CD4-positive, alpha-beta T cell treated with Interleukin-12 subunit alpha and Interleukin-12 subunit beta, for 1 hour (primary cell): ENCODE measurements at regions not wholly inside any gene's neighbourhood (a gene's known extent, or its start where the extent isn't known, plus 50 kb on each side); places are given as distances from the start of the nearest gene placed in this dataset.
"Not testable (repeated sequence)": the region's sequence is repeated elsewhere in the genome, so short reads cannot be mapped to it uniquely, and the experiment has no call there.

ENCODE experiments used
- DNase-seq: peaks from one replicate; pipeline ENCODE4 v3.0.0-alpha.2; 2020

- no peak for DNase-seq
Measured at GRCh38 chr6:9233226-9233625, 797.9 kb upstream of the SLC35B3 start.

- DNase-seq, result no peak
Measured at GRCh38 chr6:9225441-9225871, 790.1 kb upstream of the SLC35B3 start.

GRCh38 chr6:9224539-9224938, 789.2 kb upstream of the SLC35B3 start:
- no peak for DNase-seq

GRCh38 chr6:9213717-9214116, 778.4 kb upstream of the SLC35B3 start:
- DNase-seq, result not testable (repeated sequence)

- no peak for DNase-seq
Measured at GRCh38 chr6:9208966-9209365, 773.6 kb upstream of the SLC35B3 start.

GRCh38 chr6:9205645-9206044, 770.3 kb upstream of the SLC35B3 start:
- no peak for DNase-seq

GRCh38 chr6:9204171-9204570, 768.8 kb upstream of the SLC35B3 start:
- DNase-seq, result no peak

GRCh38 chr6:9200712-9201111, 765.4 kb upstream of the SLC35B3 start:
- no peak for DNase-seq

GRCh38 chr6:9197726-9198125, 762.4 kb upstream of the SLC35B3 start:
- DNase-seq, result no peak

GRCh38 chr6:9195322-9195721, 760.0 kb upstream of the SLC35B3 start:
- DNase-seq, result no peak

- DNase-seq, result no peak
Measured at GRCh38 chr6:9192405-9192909, 757.1 kb upstream of the SLC35B3 start.

GRCh38 chr6:9186148-9186547, 750.8 kb upstream of the SLC35B3 start:
- no peak for DNase-seq

GRCh38 chr6:9178071-9178470, 742.7 kb upstream of the SLC35B3 start:
- no peak for DNase-seq

- no peak for DNase-seq
Measured at GRCh38 chr6:9173229-9173628, 737.9 kb upstream of the SLC35B3 start.

- DNase-seq, result no peak
Measured at GRCh38 chr6:9172096-9172495, 736.8 kb upstream of the SLC35B3 start.

GRCh38 chr6:9168669-9169068, 733.3 kb upstream of the SLC35B3 start:
- DNase-seq, result no peak

- DNase-seq, result no peak
Measured at GRCh38 chr6:9161731-9162130, 726.4 kb upstream of the SLC35B3 start.

- no peak for DNase-seq
Measured at GRCh38 chr6:9159051-9159450, 723.7 kb upstream of the SLC35B3 start.

- no peak for DNase-seq
Measured at GRCh38 chr6:9155836-9156235, 720.5 kb upstream of the SLC35B3 start.

- no peak for DNase-seq
Measured at GRCh38 chr6:9143140-9143539, 707.8 kb upstream of the SLC35B3 start.

- DNase-seq, result no peak
Measured at GRCh38 chr6:9140951-9141460, 705.7 kb upstream of the SLC35B3 start.

GRCh38 chr6:9140172-9140571, 704.8 kb upstream of the SLC35B3 start:
- DNase-seq, result no peak

- DNase-seq, result no peak
Measured at GRCh38 chr6:9139746-9140145, 704.4 kb upstream of the SLC35B3 start.

GRCh38 chr6:9138936-9139335, 703.6 kb upstream of the SLC35B3 start:
- DNase-seq, result no peak

- no peak for DNase-seq
Measured at GRCh38 chr6:9136141-9136822, 700.9 kb upstream of the SLC35B3 start.
